ENCODE measurements at regions not wholly inside any gene's neighbourhood (a gene's known extent, or its start where the extent isn't known, plus 50 kb on each side); places are given as distances from the start of the nearest gene placed in this dataset.

GRCh38 chr18:22103647-22104031 is 65.8 kb upstream of the GATA6 start:
- H3K4me3 ChIP-seq (replicated peaks; ENCODE audit: low read depth, low read length): no peak overlapping the region
- TF ChIP-seq CTCF (IDR thresholded peaks at IDR 0.05; ENCODE audit: low read depth, low read length, missing control alignments): no peak
- DNase-seq (ENCODE audit: extremely low read depth, low read depth): no peak

- no peak for TF ChIP-seq CTCF (IDR thresholded peaks at IDR 0.05; ENCODE audit: low read depth, low read length, missing control alignments)
- no peak for DNase-seq (ENCODE audit: extremely low read depth, low read depth)
Observed at GRCh38 chr18:22106536-22107292, 62.7 kb upstream of the GATA6 start.

GRCh38 chr18:22108674-22109073 is 60.7 kb upstream of the GATA6 start:
- H3K4me3 ChIP-seq (replicated peaks; ENCODE audit: low read depth, low read length): no peak overlapping the region
- no peak for DNase-seq (ENCODE audit: extremely low read depth, low read depth)
- TF ChIP-seq CTCF (IDR thresholded peaks at IDR 0.05; ENCODE audit: low read depth, low read length, missing control alignments): no peak

More at GRCh38 chr18:22106536-22107292, 62.7 kb upstream of the GATA6 start:
- no peak overlapping the region for H3K4me3 ChIP-seq (replicated peaks; ENCODE audit: low read depth, low read length)

GRCh38 chr18:22109535-22109934 is 59.9 kb upstream of the GATA6 start:
- no peak for TF ChIP-seq CTCF (IDR thresholded peaks at IDR 0.05; ENCODE audit: low read depth, low read length, missing control alignments)
- no peak overlapping the region for H3K4me3 ChIP-seq (replicated peaks; ENCODE audit: low read depth, low read length)
- no peak for DNase-seq (ENCODE audit: extremely low read depth, low read depth)

GRCh38 chr18:22110461-22110924 is 58.9 kb upstream of the GATA6 start:
- no peak for TF ChIP-seq CTCF (IDR thresholded peaks at IDR 0.05; ENCODE audit: low read depth, low read length, missing control alignments)
- H3K4me3 ChIP-seq (replicated peaks; ENCODE audit: low read depth, low read length): no peak overlapping the region
- no peak for DNase-seq (ENCODE audit: extremely low read depth, low read depth)

GRCh38 chr18:22112215-22112614 is 57.2 kb upstream of the GATA6 start:
- no peak for DNase-seq (ENCODE audit: extremely low read depth, low read depth)
- H3K4me3 ChIP-seq (replicated peaks; ENCODE audit: low read depth, low read length): no peak overlapping the region
- TF ChIP-seq CTCF (IDR thresholded peaks at IDR 0.05; ENCODE audit: low read depth, low read length, missing control alignments): no peak

Data from HFF-Myc (cell line).